H1 (cell line): ENCODE measurements at regions not wholly inside any gene's neighbourhood (a gene's known extent, or its start where the extent isn't known, plus 50 kb on each side); places are given as distances from the start of the nearest gene placed in this dataset.

Experiments used
- CTCF ChIA-PET: fragments of 300-600 bp; sonication (Branson Sonifier 250); formaldehyde crosslinking; loops from one replicate; lab custom pipeline; 2021; ENCODE audit not compliant: partially characterized antibody; lab: Charles Lee
- POLR2A ChIA-PET: fragments of 300-600 bp; sonication (Branson Sonifier 250); formaldehyde crosslinking; loops from one replicate; lab custom pipeline; 2021; ENCODE audit warnings: inconsistent platforms; ENCODE audit not compliant: partially characterized antibody; lab: Charles Lee
- DNase-seq, 2 experiments: peaks; one replicate each; pipeline versions ENCODE4 v3.0.0 to v3.0.0-alpha.2; 2010 to 2022; ENCODE audit warnings: low spot score in 2 of 2, low read depth in 1 of 2, mixed read lengths in 1 of 2
- FAIRE-seq: peaks from 2 replicates; lab custom pipeline; 2011; peaks lifted over from hg19 to GRCh38; lab: Jason Lieb, UNC
- H2AFZ ChIP-seq: 2 replicates; pipeline ENCODE4 v1.8.1; 2012; ENCODE audit warnings: low read length, inconsistent platforms
- H2AK5ac ChIP-seq: 2 replicates; pipeline ENCODE4 v1.6.1; 2013; ENCODE audit warnings: low read depth, low read length
- H2BK120ac ChIP-seq: replicated peaks from 2 replicates; pipeline ENCODE3; 2013; ENCODE audit warnings: low read depth, low read length, inconsistent platforms
- H2BK12ac ChIP-seq: 2 replicates; pipeline ENCODE4 v1.6.1; 2013; ENCODE audit warnings: low read depth, low read length
- H2BK15ac ChIP-seq: 2 replicates; pipeline ENCODE4 v1.6.1; 2013; ENCODE audit warnings: low read length
- H2BK20ac ChIP-seq: 2 replicates; pipeline ENCODE4 v1.6.1; 2013; ENCODE audit warnings: low read length
- H2BK5ac ChIP-seq: 2 replicates; pipeline ENCODE4 v1.6.1; 2013; ENCODE audit warnings: low read depth, low read length
- H3K14ac ChIP-seq: 2 replicates; pipeline ENCODE4 v1.6.1; 2013; ENCODE audit warnings: inconsistent platforms; ENCODE audit not compliant: insufficient read length
- H3K18ac ChIP-seq: 2 replicates; pipeline ENCODE4 v1.6.1; 2013; ENCODE audit warnings: low read length; ENCODE audit errors: extremely low read depth
- H3K23ac ChIP-seq: 2 replicates; pipeline ENCODE4 v1.6.1; 2013; ENCODE audit warnings: inconsistent platforms; ENCODE audit not compliant: insufficient read length
- H3K23me2 ChIP-seq: 2 replicates; pipeline ENCODE4 v1.6.1; 2013; ENCODE audit warnings: low read depth, low read length
- H3K27ac ChIP-seq: 2 replicates; pipeline ENCODE4 v1.6.1; 2011; ENCODE audit warnings: low read depth, low read length, inconsistent platforms
- H3K27me3 ChIP-seq, 4 experiments: replicated peaks in 1 of 4; 1 replicate in 1 of 4; 2 replicates in 3 of 4; pipeline versions ENCODE4 v1.6.1 to v1.8.1; 2011 to 2013; ENCODE audit warnings: low read length in 3 of 4, mild to moderate bottlenecking in 3 of 4, inconsistent platforms in 2 of 4, mixed read lengths in 2 of 4, moderate library complexity in 1 of 4; ENCODE audit not compliant: control insufficient read depth in 3 of 4, insufficient read depth in 3 of 4; ENCODE audit errors: extremely low read depth in 1 of 4
- H3K36me3 ChIP-seq, 4 experiments: 2 replicates each; pipeline versions ENCODE4 v1.6.1 to v1.8.1; 2011 to 2013; ENCODE audit warnings: mild to moderate bottlenecking in 4 of 4, low read length in 3 of 4, moderate library complexity in 2 of 4, control low read depth in 1 of 4, inconsistent platforms in 1 of 4; ENCODE audit not compliant: insufficient read depth in 4 of 4, control insufficient read depth in 2 of 4
- H3K4ac ChIP-seq: replicated peaks from 2 replicates; pipeline ENCODE3; 2013; ENCODE audit warnings: low read length, low read depth, mixed read lengths, inconsistent platforms; ENCODE audit not compliant: insufficient read length
- H3K4me1 ChIP-seq, 4 experiments: replicated peaks in 1 of 4; 1 replicate in 1 of 4; 2 replicates in 3 of 4; pipeline versions ENCODE4 v1.6.1 to v1.8.1; 2011 to 2013; ENCODE audit warnings: low read length in 3 of 4, inconsistent platforms in 2 of 4, mixed read lengths in 1 of 4; ENCODE audit not compliant: insufficient read depth in 4 of 4, control insufficient read depth in 3 of 4
- H3K4me2 ChIP-seq, 2 experiments: 2 replicates each; pipeline versions ENCODE4 v1.6.1 to v1.8.1; 2011 to 2013; ENCODE audit warnings: low read depth in 2 of 2, low read length in 2 of 2, control low read depth in 1 of 2, inconsistent platforms in 1 of 2, mild to moderate bottlenecking in 1 of 2; ENCODE audit not compliant: insufficient read depth in 1 of 2
- H3K4me3 ChIP-seq, 4 experiments: fragments of 200-600, 300-600 bp in 1 of 4; sonication (generic), shearing (Covaris generic), sonication (Bioruptor Twin) in 1 of 4; 2 replicates each; pipeline versions ENCODE4 v1.5.1 to v1.8.1; 2011 to 2016; ENCODE audit warnings: low read length in 4 of 4, low read depth in 3 of 4, control low read depth in 2 of 4, inconsistent platforms in 2 of 4, mild to moderate bottlenecking in 2 of 4, mixed read lengths in 1 of 4, moderate library complexity in 1 of 4; ENCODE audit not compliant: insufficient read depth in 2 of 4; ENCODE audit errors: extremely low read depth in 1 of 4
- H3K56ac ChIP-seq: replicated peaks from 2 replicates; pipeline ENCODE3; 2013; ENCODE audit warnings: low read depth, mild to moderate bottlenecking, mixed read lengths, low read length, inconsistent platforms; ENCODE audit not compliant: insufficient read length
- H3K79me1 ChIP-seq: 2 replicates; pipeline ENCODE4 v1.6.1; 2013; ENCODE audit warnings: low read depth, low read length, control low read depth
- H3K79me2 ChIP-seq, 2 experiments: 2 replicates each; pipeline versions ENCODE4 v1.6.1 to v1.8.1; 2012 to 2013; ENCODE audit warnings: low read length in 2 of 2, mild to moderate bottlenecking in 2 of 2, inconsistent platforms in 1 of 2; ENCODE audit not compliant: insufficient read depth in 2 of 2, control insufficient read depth in 1 of 2
- H3K9ac ChIP-seq, 4 experiments: replicated peaks in 1 of 4; 1 replicate in 1 of 4; 2 replicates in 3 of 4; pipeline versions ENCODE4 v1.6.1 to v1.8.1; 2011 to 2013; ENCODE audit warnings: low read depth in 3 of 4, low read length in 3 of 4, control low read depth in 2 of 4, mild to moderate bottlenecking in 2 of 4, moderate library complexity in 2 of 4, inconsistent platforms in 1 of 4; ENCODE audit errors: extremely low read depth in 1 of 4
- H3K9me3 ChIP-seq, 2 experiments: 2 replicates each; pipeline versions ENCODE4 v1.6.1 to v1.8.1; 2012 to 2013; ENCODE audit warnings: mild to moderate bottlenecking in 2 of 2, moderate library complexity in 2 of 2, control low read depth in 1 of 2, inconsistent platforms in 1 of 2, low read depth in 1 of 2, low read length in 1 of 2, mixed read lengths in 1 of 2; ENCODE audit not compliant: insufficient read depth in 2 of 2
- H4K20me1 ChIP-seq, 2 experiments: replicated peaks in 1 of 2; 2 replicates each; pipeline versions ENCODE3 to v1.8.1; 2011 to 2013; ENCODE audit warnings: inconsistent platforms in 2 of 2, low read length in 2 of 2, mild to moderate bottlenecking in 1 of 2; ENCODE audit not compliant: insufficient read depth in 2 of 2, control insufficient read depth in 1 of 2
- H4K5ac ChIP-seq: 2 replicates; pipeline ENCODE4 v1.6.1; 2013; ENCODE audit warnings: low read length, low read depth, mixed read lengths, inconsistent platforms; ENCODE audit not compliant: insufficient read length
- H4K8ac ChIP-seq: 2 replicates; pipeline ENCODE4 v1.8.0; 2013; ENCODE audit warnings: mild to moderate bottlenecking, moderate library complexity, low read length, inconsistent platforms; ENCODE audit not compliant: insufficient read depth; ENCODE audit errors: extremely low read depth
- H4K91ac ChIP-seq: replicated peaks from 2 replicates; pipeline ENCODE3; 2013; ENCODE audit warnings: low read length, mixed read lengths, inconsistent platforms; ENCODE audit not compliant: insufficient read length
- BCL11A ChIP-seq, 2 experiments: IDR thresholded peaks; one replicate each; pipeline ENCODE4 v1.6.1; 2011; ENCODE audit warnings: low read depth in 2 of 2, low read length in 2 of 2, mild to moderate bottlenecking in 2 of 2
- CREB1 ChIP-seq: IDR thresholded peaks from 2 replicates; pipeline ENCODE4 v1.6.1; 2012; ENCODE audit warnings: inconsistent platforms
- EZH2 ChIP-seq: fragments of 200-600 bp; sonication (generic); IDR thresholded peaks from 2 replicates; pipeline ENCODE4 v1.7.1; 2012; ENCODE audit warnings: low read depth, mild to moderate bottlenecking, moderate library complexity, low read length, inconsistent platforms; ENCODE audit not compliant: severe bottlenecking
- JUN ChIP-seq: IDR thresholded peaks from 2 replicates; pipeline ENCODE4 v1.6.1; 2011; ENCODE audit warnings: low read depth, mild to moderate bottlenecking, improper control_type of control experiment, low read length
- POLR2A ChIP-seq, 2 experiments: IDR thresholded peaks; 1 replicate in 1 of 2; 2 replicates in 1 of 2; pipeline ENCODE4 v1.6.1; 2011; ENCODE audit warnings: low read depth in 2 of 2, low read length in 2 of 2, mild to moderate bottlenecking in 2 of 2; ENCODE audit errors: control extremely low read depth in 1 of 2
- RNF2 ChIP-seq: fragments of 200-900, 300-1000 bp; sonication (generic); IDR thresholded peaks from 2 replicates; pipeline ENCODE4 v1.7.1; 2016; ENCODE audit warnings: borderline replicate concordance, low read depth, mild to moderate bottlenecking, antibody characterized with exemption, low read length; ENCODE audit not compliant: poor library complexity, severe bottlenecking; ENCODE audit errors: missing control alignments
- WGBS, 2 experiments: shearing (Covaris generic) in 1 of 2; methylation state at CpG; one replicate each; pipeline versions ENCODE4 v1.1.6 to v1.1.7; 2013 to 2015; ENCODE audit warnings: low lambda C conversion rate in 2 of 2, mixed read lengths in 2 of 2, inconsistent platforms in 1 of 2, low coverage in 1 of 2, missing lambda C conversion rate in 1 of 2; ENCODE audit not compliant: insufficient replicate concordance in 2 of 2, insufficient coverage in 1 of 2, insufficient read length in 1 of 2; ENCODE audit errors: extremely low coverage in 1 of 2, missing lambda C conversion rate in 1 of 2; 5-methylcytosine and 5-hydroxymethylcytosine counted together
- TF ChIP-seq, protein P1 (sequence below), 3 experiments: IDR thresholded peaks; 1 replicate in 2 of 3; 2 replicates in 1 of 3; pipeline versions ENCODE4 v1.5.1 to v1.6.1; 2011; ENCODE audit warnings: low read length in 3 of 3, mild to moderate bottlenecking in 3 of 3, inconsistent platforms in 2 of 3, low read depth in 1 of 3, moderate library complexity in 1 of 3; ENCODE audit not compliant: insufficient read depth in 1 of 3; ENCODE audit errors: control extremely low read depth in 1 of 3

DNA sequence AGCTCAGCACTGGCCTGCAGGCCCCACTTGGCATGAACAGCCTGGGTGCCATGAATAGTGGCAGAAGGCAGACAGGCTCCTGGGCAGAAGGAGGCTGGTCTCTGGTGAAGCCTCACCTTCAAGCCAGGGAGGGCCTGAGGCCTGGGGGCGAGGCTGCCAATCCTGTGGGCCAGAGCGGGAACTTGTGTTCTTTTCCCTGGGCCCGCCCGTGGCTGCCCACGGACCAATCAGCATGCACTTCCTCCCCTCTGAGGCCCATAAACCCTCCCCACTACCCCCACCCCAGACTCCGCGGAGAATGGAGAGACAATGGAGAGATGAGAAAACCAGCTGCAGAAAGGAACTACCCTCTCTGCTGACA lies 283.8 kb upstream of the ROBO1 start:
- Histone ChIP-seq H2BK20ac (no peak overlapping the region), H3K36me3 (no peaks in the 10 kb centered on the region), H3K27me3 (no peaks in the 10 kb centered on the region), H3K4me2 (no peak overlapping the region), H2AK5ac (no peak overlapping the region), H3K27ac (no peak overlapping the region), H4K20me1 (no peaks in the 10 kb centered on the region), H3K9ac (no peak overlapping the region), H2BK120ac (no peak overlapping the region), H3K9me3 (peaks cover 0 to 3% of the 10 kb centered on the region in 2 experiments; a peak in 1 of 4 replicates), H3K23me2 (no peaks in the 10 kb centered on the region), H2BK12ac (no peak overlapping the region), H3K4ac (no peak overlapping the region), H3K23ac (no peak overlapping the region), H3K79me2 (no peaks in the 10 kb centered on the region), H2AFZ (no peak overlapping the region), H3K79me1 (no peaks in the 10 kb centered on the region), H3K18ac (no peak overlapping the region), H3K14ac (no peak overlapping the region), H4K91ac (no peak overlapping the region), H4K5ac (no peak overlapping the region), H4K8ac (no peak overlapping the region), H3K4me3 (no peak overlapping the region), H3K4me1 (no peaks in the 10 kb centered on the region), H3K56ac (no peak overlapping the region), H2BK5ac (no peak overlapping the region), H2BK15ac (no peak overlapping the region)
- ChIA-PET POLR2A (no interaction called here), CTCF (interaction anchor here (0.9 kb wide), 1 partner anchor 81 kb away, joined by 3 read pairs; no protein-coding TSS in a partner anchor)
- DNase-seq (no peak), FAIRE-seq (no peak)
- WGBS, 2 experiments = 100% methylated on average over 6 of the region's 7 CpGs; no CpG with 5 or more reads in 1 of the 2 experiments
- no peak for TF ChIP-seq CREB1
- TF ChIP-seq, protein P1, sequence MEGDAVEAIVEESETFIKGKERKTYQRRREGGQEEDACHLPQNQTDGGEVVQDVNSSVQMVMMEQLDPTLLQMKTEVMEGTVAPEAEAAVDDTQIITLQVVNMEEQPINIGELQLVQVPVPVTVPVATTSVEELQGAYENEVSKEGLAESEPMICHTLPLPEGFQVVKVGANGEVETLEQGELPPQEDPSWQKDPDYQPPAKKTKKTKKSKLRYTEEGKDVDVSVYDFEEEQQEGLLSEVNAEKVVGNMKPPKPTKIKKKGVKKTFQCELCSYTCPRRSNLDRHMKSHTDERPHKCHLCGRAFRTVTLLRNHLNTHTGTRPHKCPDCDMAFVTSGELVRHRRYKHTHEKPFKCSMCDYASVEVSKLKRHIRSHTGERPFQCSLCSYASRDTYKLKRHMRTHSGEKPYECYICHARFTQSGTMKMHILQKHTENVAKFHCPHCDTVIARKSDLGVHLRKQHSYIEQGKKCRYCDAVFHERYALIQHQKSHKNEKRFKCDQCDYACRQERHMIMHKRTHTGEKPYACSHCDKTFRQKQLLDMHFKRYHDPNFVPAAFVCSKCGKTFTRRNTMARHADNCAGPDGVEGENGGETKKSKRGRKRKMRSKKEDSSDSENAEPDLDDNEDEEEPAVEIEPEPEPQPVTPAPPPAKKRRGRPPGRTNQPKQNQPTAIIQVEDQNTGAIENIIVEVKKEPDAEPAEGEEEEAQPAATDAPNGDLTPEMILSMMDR (IDR thresholded peaks at IDR 0.05; ENCODE audit: control extremely low read depth in 1 of 3, insufficient read depth in 1 of 3, low read depth in 1 of 3, low read length in 3 of 3) = no peak
- TF ChIP-seq EZH2 = no peak
- TF ChIP-seq BCL11A (IDR thresholded peaks at IDR 0.05; ENCODE audit: low read depth in 2 of 2, low read length in 2 of 2) = no peak
- no peak for TF ChIP-seq JUN
- TF ChIP-seq RNF2 = no peak
- TF ChIP-seq POLR2A (IDR thresholded peaks at IDR 0.05; ENCODE audit: control extremely low read depth in 1 of 2, low read depth in 2 of 2, low read length in 2 of 2) = no peak
